ENCODE measurements at regions not wholly inside any gene's neighbourhood (a gene's known extent, or its start where the extent isn't known, plus 50 kb on each side); places are given as distances from the start of the nearest gene placed in this dataset.

- no peak for DNase-seq (ENCODE audit: insufficient read length, low spot score)
- no peak for TF ChIP-seq CTCF (IDR thresholded peaks at IDR 0.05; ENCODE audit: insufficient read depth, missing control alignments)
- FAIRE-seq: no peak
Observed at GRCh38 chr2:217231212-217231611, 371.3 kb upstream of the TNP1 start.

DNA sequence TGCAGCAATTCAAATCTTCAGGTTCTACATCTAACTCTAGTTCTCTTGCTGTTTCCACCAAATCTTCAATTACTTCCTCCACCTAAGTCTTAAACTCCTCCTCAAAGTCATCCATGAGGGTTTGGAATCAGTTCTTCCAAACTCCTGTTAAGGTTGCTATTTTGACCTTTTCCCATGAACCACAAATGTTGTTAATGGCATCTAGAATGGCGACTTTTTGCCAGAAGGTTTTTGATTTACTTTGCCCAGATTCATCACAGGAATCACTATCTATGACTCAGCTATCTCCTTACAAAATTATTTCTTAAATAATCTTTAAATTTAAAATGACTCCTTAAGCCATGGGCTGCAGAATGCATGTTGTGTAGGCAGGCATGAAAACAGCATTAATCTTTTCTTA lies 368.9 kb upstream of the TNP1 start:
- no peak for TF ChIP-seq CTCF (IDR thresholded peaks at IDR 0.05; ENCODE audit: insufficient read depth, missing control alignments)
- FAIRE-seq (no peak), DNase-seq (ENCODE audit: insufficient read length, low spot score) (no peak)

- no peak for TF ChIP-seq CTCF (IDR thresholded peaks at IDR 0.05; ENCODE audit: insufficient read depth, missing control alignments)
Observed at GRCh38 chr2:217227794-217228193, 367.9 kb upstream of the TNP1 start.

GRCh38 chr2:217225596-217225995 lies 365.7 kb upstream of the TNP1 start:
- DNase-seq (ENCODE audit: insufficient read length, low spot score) (no peak), FAIRE-seq (no peak)
- no peak for TF ChIP-seq CTCF (IDR thresholded peaks at IDR 0.05; ENCODE audit: insufficient read depth, missing control alignments)

More at GRCh38 chr2:217227794-217228193, 367.9 kb upstream of the TNP1 start:
- FAIRE-seq (no peak), DNase-seq (ENCODE audit: insufficient read length, low spot score) (no peak)

- FAIRE-seq: no peak
- DNase-seq (ENCODE audit: insufficient read length, low spot score): no peak
- TF ChIP-seq CTCF (IDR thresholded peaks at IDR 0.05; ENCODE audit: insufficient read depth, missing control alignments): no peak
Observed at GRCh38 chr2:217223222-217223930, 363.5 kb upstream of the TNP1 start.

DNA sequence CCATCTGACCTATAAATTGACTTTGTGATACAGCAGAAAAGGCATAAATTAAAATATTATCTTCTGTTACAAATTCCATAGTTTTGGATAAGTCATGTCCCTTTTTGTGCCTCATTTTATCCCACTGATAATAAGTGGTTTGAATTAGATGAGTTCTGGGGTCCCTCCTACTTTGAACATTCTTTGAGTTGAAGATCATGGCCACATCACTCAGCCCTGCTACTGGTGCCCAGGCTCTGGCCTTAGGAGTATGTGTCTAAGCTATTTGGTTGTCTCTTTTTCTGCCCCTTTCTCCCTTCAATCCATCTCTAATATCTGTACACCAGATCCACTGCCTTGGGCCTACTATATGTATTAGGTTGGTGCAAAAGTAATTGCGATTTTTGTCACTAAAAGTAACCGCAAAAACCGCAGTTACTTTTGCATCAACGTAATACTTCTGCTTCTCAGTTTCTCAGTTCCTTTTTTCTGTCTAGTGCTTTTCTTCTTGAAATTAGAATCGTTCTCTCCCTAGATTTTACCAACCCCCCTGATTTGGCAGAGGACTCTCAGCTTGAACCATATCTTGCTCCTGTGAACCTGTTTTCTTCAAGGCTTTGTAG lies 362.5 kb upstream of the TNP1 start:
- DNase-seq (ENCODE audit: insufficient read length, low spot score): no peak
- no peak for FAIRE-seq
- TF ChIP-seq CTCF (IDR thresholded peaks at IDR 0.05; ENCODE audit: insufficient read depth, missing control alignments): no peak
